NCI-H2227 (cell line): ENCODE measurements at regions not wholly inside any gene's neighbourhood (a gene's known extent, or its start where the extent isn't known, plus 50 kb on each side); places are given as distances from the start of the nearest gene placed in this dataset.
"Not testable (repeated sequence)": the region's sequence is repeated elsewhere in the genome, so short reads cannot be mapped to it uniquely, and the experiment has no call there.

Experiments used
- DNase-seq: peaks from one replicate; lab custom pipeline; 2025; ENCODE audit not compliant: unreplicated experiment; lab: John Stamatoyannopoulos, UW

DNA sequence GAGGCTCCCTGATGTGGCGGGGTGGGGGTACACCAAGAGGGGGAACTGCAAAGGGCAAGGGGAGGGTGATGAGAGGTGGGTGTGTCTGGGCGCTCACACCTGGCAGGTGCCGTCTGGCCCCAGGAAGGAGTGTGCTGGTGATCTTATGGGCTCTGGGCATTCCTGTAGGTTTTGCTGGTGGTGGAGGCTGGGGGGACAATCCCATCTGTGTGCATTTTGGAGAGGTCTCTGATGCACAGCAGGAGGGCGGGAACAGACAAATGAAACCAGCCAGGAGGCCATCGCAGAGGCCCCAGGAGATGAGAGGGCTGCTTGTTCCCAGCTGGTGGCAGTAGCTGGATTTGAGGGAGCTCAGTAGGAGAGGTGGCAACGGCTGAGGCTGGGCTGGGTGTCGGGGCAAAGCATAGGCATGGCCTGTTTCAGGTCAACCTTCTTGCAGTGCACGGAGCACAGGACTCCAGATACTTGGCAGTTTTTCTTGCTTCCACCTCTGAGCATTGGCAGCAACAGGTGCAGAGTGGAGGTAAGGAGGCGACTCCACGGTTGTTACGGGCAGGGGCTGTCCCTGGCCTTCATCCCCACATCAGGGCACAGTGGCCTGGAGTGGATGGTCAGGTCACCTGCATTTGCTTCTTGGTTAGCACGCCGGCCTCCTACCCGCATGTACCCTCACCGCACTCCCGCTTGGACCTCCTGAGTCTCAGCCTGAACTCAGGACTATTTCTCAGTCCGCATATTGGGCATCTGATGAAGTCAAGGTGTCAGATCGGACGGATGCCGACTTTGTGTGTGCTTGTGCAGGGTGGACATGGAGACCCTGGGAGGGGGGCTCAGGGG lies 194.2 kb upstream of the HDAC4 start:
- no peak for DNase-seq

GRCh38 chr2:239594019-239594771 lies 193.4 kb upstream of the HDAC4 start:
- DNase-seq = no peak

GRCh38 chr2:239593455-239593854 lies 192.6 kb upstream of the HDAC4 start:
- no peak for DNase-seq

- not testable (repeated sequence) for DNase-seq
Observed at GRCh38 chr2:239592629-239593290, 191.9 kb upstream of the HDAC4 start.

- no peak for DNase-seq
Observed at GRCh38 chr2:239590995-239591915, 190.4 kb upstream of the HDAC4 start.

- DNase-seq = no peak
Observed at GRCh38 chr2:239590276-239590675, 189.5 kb upstream of the HDAC4 start.

- no peak for DNase-seq
Observed at GRCh38 chr2:239589833-239590232, 189.0 kb upstream of the HDAC4 start.

DNA sequence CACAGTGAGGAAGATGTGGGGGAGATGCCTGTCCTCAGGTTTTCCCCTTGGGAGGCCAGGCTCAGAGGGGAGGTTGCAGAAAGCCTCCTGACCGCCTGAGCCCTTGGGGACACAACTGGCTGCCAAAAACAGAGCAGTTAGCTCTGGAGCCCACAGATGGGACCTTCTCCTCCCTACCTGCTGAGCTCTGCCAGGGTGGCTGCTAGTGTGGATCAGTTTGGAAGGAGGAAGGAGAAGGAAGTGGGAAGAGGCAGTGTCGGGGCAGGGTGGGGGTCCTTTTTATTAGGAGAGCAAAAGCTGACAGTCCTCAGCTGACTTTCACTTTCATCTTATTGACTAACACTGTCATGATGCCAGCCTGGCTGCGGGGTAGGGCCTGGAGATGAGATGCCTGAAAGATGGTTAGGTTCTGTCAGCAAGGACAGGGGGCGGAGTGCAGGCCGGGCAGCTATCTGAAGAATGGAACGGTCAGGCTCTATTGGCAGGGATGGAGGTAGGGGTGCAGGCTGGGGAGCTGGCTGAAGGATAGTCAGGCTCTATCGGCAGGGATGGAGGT lies 188.5 kb upstream of the HDAC4 start:
- DNase-seq = no peak

DNA sequence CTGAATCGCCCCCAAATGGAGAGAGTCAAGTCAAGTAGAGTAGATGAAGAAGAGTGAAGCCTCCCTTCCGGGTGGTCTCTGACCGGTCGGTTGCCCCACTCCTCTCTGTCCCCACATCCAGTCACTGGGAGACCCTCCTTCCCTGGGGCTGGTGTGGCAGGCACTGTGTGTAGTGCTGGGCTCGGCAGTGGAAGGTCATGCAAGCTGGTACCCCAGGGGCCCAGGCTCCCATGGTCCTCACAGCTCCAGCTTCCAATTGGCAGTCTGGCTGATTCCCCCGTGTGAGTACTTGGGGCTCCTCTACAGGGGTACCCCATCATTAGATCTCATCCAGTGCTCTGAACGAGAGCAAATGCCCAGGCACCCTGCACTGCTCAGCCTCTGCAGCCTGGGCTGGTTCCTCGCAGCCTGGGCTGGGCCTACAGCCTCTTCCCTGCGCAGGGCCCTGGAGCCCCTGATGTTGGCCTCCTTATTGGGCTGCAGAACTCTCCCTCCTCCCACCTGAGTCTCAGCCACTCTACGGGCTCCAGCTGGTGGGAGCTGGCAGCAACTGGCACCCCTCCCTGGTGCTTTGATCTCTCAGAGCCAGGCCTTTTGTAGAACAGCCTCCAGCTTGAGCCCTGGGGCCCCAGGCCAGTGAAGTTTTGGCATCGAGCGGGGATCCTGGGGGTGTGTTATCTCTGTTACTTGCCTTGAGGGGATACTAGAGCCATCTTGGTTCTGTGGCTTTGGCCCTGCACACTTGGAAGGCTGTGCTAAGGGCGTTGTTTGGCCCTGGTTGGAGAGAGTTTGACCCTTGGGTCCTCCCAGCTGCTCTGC lies 187.8 kb upstream of the HDAC4 start:
- no peak for DNase-seq

GRCh38 chr2:239587841-239588240 lies 187.0 kb upstream of the HDAC4 start:
- DNase-seq = no peak

DNA sequence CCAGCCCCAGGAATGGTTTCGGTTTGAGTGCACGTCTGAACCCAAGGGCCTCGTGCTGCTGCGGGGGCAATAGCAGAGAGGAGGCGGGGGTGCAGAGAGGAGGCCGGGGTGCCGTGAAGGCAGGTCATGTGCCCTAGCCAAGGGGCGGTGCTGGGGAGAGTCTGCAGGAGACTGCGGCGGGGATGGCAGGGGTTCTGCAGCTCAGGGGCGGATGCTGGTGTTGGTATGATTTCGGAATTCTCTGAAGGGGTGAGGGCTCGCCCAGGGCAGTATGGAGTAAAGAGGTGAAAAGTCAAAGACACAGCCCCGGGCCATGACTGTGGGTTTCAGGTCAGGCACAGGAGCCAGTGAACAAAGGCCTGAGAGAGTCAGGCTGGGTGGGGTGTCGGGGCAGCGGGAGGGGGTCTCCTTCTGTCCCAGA lies 186.5 kb upstream of the HDAC4 start:
- no peak for DNase-seq

GRCh38 chr2:239586651-239587310 lies 186.0 kb upstream of the HDAC4 start:
- DNase-seq = no peak

GRCh38 chr2:239585422-239585821 lies 184.6 kb upstream of the HDAC4 start:
- no peak for DNase-seq

GRCh38 chr2:239584986-239585385 lies 184.2 kb upstream of the HDAC4 start:
- DNase-seq = no peak

- no peak for DNase-seq
Observed at GRCh38 chr2:239583879-239584859, 183.3 kb upstream of the HDAC4 start.

DNA sequence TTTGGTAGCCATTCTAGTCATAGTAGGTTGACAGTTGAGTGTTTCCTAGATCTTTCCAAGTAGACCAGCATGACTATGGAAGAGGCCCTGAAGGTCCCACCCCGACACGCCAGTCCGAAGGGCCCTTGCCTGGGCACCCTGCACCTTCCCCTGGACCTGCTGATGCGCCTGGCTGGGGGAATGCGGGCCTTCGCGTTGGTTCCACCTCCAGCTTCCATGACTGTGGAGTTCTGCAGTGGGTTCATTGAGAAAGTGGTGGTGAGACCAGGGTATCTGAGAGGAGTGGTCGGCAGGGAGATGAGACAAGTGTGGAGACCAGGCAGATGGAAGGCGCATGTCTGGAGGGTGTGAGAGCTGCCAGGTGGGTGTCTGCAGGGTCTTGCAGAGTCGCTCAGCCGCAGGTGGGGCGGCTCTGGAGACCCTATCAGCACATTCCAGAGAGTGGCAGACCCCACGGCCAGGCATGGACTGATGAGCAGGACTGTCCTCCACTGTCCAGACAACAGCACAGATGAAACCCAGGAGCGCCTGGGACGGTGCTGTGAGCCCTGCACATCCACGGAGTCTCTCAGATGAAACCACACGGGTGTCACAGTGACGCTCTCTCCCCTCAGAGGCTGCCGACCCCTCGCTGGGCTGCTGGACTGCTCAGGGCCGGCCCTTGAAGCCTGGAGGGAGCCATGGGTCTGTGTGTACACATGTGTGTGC lies 182.5 kb upstream of the HDAC4 start:
- no peak for DNase-seq

GRCh38 chr2:239582476-239582875 lies 181.7 kb upstream of the HDAC4 start:
- no peak for DNase-seq
